Fibroblast of skin of back (primary cell): ENCODE measurements at regions not wholly inside any gene's neighbourhood (a gene's known extent, or its start where the extent isn't known, plus 50 kb on each side); places are given as distances from the start of the nearest gene placed in this dataset.
"Not testable (repeated sequence)": the region's sequence is repeated elsewhere in the genome, so short reads cannot be mapped to it uniquely, and the experiment has no call there.

Experiments used
- DNase-seq: peaks from one replicate; pipeline ENCODE4 v3.0.0-alpha.2; 2013

DNA sequence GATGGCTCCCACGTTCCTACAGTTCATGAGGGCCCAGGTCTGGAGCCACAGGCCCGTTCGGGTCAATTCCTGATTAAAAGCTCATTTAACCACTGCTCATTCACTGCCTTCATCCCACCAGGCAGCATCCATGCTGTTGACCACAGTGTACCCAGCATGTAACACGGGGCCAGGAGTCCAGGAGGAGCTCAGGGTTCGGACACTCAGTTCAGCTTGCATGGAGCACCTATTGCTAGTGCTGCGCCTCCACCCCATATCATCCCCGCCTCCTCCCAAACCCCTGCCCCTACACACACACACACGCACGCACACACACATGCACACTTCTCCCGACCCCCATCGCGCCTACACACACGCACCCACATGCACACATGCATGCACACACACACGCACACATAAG is 72.9 kb upstream of the SNTG2 start:
- no peak for DNase-seq

GRCh38 chr2:875687-876615 is 74.7 kb upstream of the SNTG2 start:
- DNase-seq: no peak

DNA sequence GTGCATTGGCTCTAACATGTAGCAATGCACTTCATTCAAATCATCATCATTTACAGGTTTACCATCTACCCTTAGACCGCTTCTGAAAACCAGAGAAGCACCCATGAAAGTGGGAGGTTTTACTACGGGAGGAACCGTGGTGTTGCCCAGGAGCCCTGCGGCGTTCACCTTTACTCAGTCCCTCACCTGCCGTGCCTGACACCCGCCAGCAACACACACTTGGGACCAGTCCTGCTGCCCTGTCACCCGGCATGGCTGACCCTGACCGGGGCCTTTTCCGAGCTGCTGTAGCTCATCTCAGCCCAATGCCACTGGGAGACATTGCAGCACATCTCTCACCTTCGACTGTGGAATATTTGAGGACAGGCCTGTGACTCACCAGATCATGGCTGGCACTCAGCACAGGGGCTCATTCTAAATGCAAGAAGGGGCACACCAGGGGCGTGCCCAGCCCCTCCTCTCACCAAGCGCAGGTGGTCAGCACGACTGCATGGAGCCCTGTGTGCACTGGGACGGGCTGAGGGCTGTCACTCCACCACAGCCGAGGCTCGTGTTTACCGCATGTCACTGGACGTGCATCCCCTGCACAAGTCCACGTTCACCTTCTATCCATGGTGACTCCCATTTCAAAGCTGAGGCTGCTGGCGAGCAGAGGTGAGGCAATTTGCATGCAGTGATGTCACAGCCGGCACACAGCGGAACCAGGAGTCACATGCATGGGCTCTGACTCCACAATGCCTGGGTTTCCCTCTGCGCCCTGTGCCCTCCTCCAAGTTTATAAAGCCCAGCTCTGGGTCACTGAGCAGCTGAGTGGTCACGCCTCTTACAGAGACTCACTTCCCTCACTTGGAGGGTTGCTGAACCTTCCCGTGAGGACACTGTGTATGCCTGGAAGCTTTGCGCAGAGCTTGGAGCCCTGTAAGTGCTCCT is 76.7 kb upstream of the SNTG2 start:
- no peak for DNase-seq

GRCh38 chr2:873027-873426 is 77.6 kb upstream of the SNTG2 start:
- no peak for DNase-seq

DNA sequence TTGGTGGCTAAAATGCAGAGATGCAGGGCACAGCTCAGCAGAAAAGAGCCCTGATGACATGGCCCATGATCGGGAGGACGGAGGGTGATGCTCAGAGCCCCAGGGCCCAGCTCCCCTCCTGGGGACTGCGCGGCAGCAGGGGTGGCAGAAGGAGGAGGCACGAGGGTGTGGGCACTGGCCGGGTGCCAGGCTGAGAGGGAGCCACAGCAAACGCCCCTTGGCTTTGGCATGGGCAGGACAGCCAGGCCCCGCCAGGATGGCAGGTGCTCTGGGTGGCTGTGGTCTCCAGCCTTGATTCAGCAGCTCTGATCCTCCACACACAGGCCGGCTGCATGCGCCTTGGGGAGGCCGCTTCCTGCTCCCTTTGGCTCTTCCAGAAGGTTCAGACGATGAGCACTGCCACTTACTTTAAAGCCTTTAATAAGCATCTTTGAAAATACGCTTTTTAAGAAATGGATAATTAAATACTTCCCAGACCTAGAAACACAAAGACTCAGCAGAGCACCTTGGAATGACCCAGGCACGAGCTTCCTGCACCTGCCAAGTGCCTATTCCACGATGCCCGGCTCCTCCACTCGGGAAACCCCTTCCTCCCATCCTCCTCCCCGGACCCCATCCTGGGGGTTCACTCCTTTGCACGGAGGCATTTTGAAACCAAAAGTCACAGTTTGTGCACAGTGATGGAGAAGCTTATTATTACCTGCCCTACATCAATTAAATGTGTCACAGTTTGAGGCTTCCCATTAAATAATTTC is 78.5 kb upstream of the SNTG2 start:
- DNase-seq: no peak

GRCh38 chr2:871175-871727 is 79.4 kb upstream of the SNTG2 start:
- DNase-seq: no peak

- no peak for DNase-seq
Measured at GRCh38 chr2:870426-870825, 80.2 kb upstream of the SNTG2 start.

GRCh38 chr2:869894-870293 is 80.8 kb upstream of the SNTG2 start:
- DNase-seq: no peak

DNA sequence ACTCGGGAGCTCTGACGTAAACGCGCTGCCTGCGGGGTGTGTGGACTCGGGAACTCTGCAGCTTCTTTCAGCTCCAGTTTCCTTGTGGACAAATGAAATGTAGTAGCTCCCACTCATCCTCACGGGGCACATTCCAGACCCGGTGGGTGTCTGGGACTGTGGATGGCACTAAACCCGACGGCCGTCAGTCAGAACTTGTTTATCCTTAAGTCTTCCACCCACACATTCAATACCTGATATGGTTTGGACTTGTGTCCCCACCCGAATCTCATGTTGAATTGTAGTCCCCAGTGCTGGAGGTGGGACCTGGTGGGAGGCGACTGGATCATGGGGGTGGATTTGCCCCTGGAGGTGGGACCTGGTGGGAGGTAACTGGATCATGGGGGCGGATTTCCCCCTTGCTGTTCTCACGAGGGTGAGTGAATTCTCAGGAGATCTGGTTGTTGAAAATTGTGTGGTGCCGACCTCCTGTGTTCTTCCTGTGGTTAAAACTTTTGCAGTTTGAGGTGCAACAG is 81.2 kb upstream of the SNTG2 start:
- no peak for DNase-seq

DNA sequence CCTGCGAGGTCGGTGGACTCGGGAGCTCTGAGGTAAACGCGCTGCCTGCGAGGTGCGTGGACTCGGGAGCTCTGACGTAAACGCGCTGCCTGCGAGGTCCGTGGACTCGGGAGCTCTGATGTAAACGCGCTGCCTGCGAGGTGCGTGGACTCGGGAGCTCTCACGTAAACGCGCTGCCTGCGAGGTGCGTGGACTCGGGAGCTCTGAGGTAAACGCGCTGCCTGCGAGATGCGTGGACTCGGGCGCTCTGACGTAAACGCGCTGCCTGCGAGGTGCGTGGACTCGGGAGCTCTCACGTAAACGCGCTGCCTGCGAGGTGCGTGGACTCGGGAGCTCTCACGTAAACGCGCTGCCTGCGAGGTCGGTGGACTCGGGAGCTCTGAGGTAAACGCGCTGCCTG is 81.8 kb upstream of the SNTG2 start:
- DNase-seq: not testable (repeated sequence)

DNA sequence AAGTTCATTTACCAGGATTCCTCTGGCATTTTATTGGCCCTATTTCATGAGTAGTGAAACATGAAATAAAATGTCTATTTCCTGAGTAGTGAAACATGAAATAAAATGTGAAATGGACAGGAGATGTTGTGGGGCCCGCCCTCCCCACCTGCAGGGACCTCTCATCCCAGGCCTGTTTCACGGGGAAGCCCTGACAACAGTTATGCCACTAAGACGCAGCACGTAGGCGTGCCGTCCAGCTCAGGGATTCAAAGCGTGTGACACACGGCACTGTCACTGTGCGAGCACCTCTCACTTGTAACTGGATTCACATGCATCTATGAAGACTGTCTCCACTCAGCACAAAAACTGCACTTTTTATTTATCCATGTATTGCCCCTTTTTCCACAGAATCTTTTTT is 83.4 kb upstream of the SNTG2 start:
- DNase-seq: no peak

DNA sequence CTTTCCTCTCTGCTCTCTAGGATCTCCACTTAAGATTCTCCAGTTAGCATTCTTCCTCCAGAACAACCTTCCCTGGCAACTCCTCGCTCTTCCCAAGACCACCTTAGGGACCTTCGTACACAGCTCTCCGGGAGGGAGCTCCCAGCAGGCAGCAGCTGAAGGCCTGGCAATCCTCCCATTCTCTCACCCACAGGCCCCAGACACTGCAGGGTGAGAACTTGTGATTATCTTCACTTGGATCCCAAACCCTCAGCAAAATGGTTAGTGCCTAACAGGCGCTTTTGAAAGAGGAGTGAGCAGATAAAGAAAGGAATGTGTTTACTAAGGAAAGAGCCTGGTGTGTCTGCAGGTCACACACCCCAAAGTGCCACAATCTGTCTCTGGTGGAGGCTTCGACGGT is 83.8 kb upstream of the SNTG2 start:
- no peak for DNase-seq

GRCh38 chr2:866009-866680 is 84.5 kb upstream of the SNTG2 start:
- no peak for DNase-seq

GRCh38 chr2:864501-865106 is 86.0 kb upstream of the SNTG2 start:
- no peak for DNase-seq

DNA sequence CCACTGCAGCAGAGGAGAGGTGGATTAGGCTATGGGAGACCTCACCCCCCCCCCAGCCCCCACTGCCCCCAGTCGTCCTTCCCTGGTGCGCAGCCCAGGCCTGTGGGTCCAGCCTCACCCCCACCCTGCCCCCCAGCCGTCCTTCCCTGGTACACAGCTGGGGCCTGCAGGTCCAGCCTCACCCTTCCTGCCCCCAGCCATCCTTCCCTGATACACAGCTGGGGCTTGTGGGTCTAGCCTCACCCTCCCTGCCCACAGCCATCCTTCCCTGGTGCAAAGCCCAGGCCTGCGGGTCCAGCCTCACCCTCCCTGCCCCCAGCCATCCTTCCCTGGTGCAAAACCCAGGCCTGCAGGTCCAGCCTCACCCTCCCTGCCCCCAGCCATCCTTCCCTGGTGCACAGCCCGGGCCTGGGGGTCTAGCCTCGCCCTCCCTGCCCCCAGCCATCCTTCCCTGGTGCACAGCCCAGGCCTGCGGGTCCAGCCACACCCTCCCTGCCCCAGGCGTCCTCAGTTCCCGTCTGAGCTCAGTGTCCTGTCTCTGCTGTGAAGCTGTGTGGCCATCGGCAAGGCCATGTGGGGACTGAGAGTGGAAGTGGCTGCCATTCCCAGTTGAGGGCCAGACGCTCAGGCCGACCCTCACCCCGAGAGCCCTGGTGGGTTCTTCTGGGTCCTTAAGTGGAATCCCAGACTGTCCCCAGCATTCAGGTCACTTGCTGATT is 86.8 kb upstream of the SNTG2 start:
- no peak for DNase-seq

- no peak for DNase-seq
Measured at GRCh38 chr2:862731-863466, 87.8 kb upstream of the SNTG2 start.

DNA sequence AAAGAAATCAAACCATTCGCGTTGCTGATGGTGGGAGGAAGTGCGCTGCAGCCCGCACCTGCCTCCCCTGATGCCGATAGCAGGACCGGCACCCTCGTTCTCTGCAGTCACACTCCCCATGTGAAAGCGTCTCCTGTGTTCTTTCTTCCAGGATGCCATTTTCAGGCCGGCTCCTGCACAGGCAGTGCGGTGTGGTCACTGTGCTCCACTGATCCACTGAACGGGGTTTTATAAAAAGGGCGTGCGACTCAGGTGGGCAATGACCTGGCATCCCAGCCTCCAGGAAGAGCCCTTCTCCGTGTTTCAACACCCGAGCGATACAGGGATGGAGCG is 88.3 kb upstream of the SNTG2 start:
- no peak for DNase-seq

DNA sequence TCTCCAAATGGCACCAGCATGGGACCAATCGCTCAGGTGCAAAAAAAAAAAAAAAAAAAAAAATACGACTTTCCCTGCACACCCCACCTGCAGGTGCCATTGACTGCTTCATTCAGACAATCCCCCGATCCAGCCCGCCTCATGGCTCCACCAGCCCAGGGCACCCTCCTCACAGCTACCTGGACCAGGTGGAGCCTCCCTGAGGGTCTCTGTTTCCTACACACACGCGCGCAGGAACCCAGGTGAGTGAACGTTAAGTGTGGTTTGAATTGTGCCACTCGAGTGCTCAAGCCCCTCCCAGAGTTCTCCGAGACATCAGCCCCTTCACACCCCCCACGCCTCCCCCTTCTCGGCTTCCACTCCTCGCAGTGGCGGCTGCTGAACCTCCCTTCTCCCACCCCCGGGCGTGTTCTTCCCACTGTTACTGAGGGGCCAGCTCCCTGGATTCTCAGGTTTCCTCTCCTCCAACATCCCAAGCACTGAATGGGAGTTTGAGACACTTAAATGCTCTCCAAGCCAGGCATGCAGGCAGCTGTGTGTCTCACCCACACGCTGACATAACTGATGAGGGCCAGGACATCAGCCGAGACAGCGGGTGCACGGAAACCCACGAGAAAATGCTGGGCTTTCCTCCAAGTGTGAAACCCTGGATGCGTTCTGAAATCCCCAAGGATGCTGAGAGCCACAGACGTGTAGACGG is 88.8 kb upstream of the SNTG2 start:
- no peak for DNase-seq

DNA sequence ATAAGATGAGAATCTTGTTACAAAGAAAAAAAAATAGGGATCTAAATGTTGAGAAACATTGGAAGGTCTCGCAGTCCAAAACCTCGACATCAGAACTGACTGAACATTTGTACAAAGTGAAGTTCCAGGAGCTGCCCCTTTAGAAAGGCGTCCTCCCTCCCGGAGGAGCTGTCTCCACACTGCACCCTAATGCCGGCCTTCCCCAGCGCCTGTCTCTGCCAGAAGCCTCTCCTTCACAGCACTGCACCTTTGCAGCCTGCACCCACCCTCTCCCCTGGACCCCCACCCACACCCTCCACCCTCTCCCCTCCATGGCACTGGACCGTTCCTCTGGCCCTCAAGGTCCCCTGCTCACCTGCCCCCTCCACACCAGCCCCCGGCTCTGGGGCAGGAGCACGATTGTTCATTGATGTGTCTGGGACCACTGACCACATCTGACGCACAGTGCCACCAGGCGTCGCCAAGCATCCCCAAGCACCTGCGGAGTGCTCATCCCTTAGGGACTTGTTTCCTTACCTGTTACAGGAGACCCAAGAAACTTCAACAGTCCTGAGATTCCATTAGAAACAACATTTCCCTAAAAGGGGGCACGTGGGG is 90.3 kb upstream of the SNTG2 start:
- no peak for DNase-seq
